ENCODE measurements at regions not wholly inside any gene's neighbourhood (a gene's known extent, or its start where the extent isn't known, plus 50 kb on each side); places are given as distances from the start of the nearest gene placed in this dataset.
"Not testable (repeated sequence)": the region's sequence is repeated elsewhere in the genome, so short reads cannot be mapped to it uniquely, and the experiment has no call there.

DNA sequence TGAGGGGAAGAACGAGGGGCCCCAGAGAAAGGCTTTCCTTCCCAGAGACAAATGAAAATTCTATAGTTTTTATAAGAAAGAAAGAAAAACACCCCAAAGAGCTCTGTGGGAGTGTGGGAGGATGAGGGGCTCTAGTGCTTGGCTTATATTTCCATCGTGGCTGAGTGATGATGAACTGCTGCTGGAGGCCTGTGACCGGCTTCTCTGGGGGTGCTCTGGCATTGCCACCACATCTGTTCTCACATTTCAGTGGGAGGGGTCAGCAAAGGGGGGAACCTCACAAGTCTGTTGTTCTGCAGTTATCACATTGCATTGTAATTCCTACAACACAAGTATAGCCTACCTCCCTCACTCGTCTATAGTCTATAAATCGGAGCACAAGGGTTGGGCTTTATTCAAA lies 67.6 kb upstream of the BACH2 start:
- no peak overlapping the region for H3K4me3 ChIP-seq (ENCODE audit: low read depth, low read length)
- no peak for DNase-seq (ENCODE audit: low read depth)
- TF ChIP-seq CTCF (IDR thresholded peaks at IDR 0.05; ENCODE audit: low read depth, low read length, missing control alignments) = no peak

GRCh38 chr6:90362318-90362717 lies 65.7 kb upstream of the BACH2 start:
- H3K4me3 ChIP-seq (ENCODE audit: low read depth, low read length) = no peak overlapping the region
- no peak for TF ChIP-seq CTCF (IDR thresholded peaks at IDR 0.05; ENCODE audit: low read depth, low read length, missing control alignments)
- no peak for DNase-seq (ENCODE audit: low read depth)

GRCh38 chr6:90361174-90361573 lies 64.5 kb upstream of the BACH2 start:
- no peak for TF ChIP-seq CTCF (IDR thresholded peaks at IDR 0.05; ENCODE audit: low read depth, low read length, missing control alignments)
- no peak for DNase-seq (ENCODE audit: low read depth)
- H3K4me3 ChIP-seq (ENCODE audit: low read depth, low read length) = no peak overlapping the region

- H3K4me3 ChIP-seq (ENCODE audit: low read depth, low read length); DNase-seq (ENCODE audit: low read depth): not testable (repeated sequence)
These were observed 61.6 kb upstream of the BACH2 start for GRCh38 chr6:90358036-90358770.

DNA sequence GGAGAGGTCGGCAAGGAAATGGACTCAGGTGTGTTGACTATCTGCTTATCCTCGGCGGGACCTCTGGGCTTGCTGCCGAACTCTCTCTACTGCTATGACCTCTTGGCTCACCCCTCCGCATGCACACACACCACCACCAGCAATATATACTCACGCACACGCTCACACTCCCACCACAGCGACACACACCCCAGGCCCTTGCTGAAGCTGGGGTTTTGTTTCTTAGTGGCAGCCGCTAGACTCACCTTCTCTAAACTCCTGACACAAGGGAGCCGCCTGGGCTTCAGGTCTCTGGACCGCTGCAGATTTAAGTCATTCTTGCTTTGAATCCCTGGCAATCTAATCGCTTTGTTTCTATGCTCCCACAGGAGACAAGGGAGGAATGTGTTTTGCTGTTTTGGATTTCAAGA lies 59.4 kb upstream of the BACH2 start:
- TF ChIP-seq CTCF (IDR thresholded peaks at IDR 0.05; ENCODE audit: low read depth, low read length, missing control alignments) = no peak
- DNase-seq (ENCODE audit: low read depth) = no peak
- H3K4me3 ChIP-seq (ENCODE audit: low read depth, low read length) = no peak overlapping the region

GRCh38 chr6:90354961-90355360 lies 58.3 kb upstream of the BACH2 start:
- no peak for DNase-seq (ENCODE audit: low read depth)
- no peak overlapping the region for H3K4me3 ChIP-seq (ENCODE audit: low read depth, low read length)
- TF ChIP-seq CTCF (IDR thresholded peaks at IDR 0.05; ENCODE audit: low read depth, low read length, missing control alignments) = no peak

DNA sequence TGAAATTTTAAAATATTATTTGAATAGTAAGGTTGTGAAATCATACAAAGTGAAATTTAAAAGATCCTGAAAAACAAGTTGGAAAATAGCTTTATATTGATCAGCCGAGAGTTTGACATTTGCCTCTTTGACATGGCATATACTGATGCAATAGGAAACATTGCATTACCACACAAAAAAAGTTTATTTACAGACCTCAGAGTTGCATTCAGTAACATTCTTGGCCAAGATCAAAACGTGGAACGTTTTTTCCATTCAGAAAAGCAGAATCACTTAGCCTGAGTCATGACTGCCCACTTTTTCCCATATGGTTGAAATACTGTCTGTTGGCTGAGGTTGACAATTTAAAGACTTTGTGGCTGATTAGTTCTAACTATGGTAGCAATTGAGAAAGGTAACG lies 55.1 kb upstream of the BACH2 start:
- TF ChIP-seq CTCF (IDR thresholded peaks at IDR 0.05; ENCODE audit: low read depth, low read length, missing control alignments) = no peak
- DNase-seq (ENCODE audit: low read depth) = no peak

More for the DNA sequence above, 55.1 kb upstream of the BACH2 start:
- no peak overlapping the region for H3K4me3 ChIP-seq (ENCODE audit: low read depth, low read length)

All from GM12864 (cell line).